22Rv1 (cell line): ENCODE measurements at regions not wholly inside any gene's neighbourhood (a gene's known extent, or its start where the extent isn't known, plus 50 kb on each side); places are given as distances from the start of the nearest gene placed in this dataset.
A peak's percentile ranks its signal among the peaks of the same experiment; 100 is the strongest.

ENCODE experiments used
- H3K27ac ChIP-seq: fragments of 450-650 bp; 2 replicates; pipeline ENCODE4 v1.5.1; 2017
- ZFX ChIP-seq: fragments of 450-650 bp; IDR thresholded peaks from 2 replicates; pipeline ENCODE4 v1.6.1; 2017; ENCODE audit warnings: antibody characterized with exemption, borderline replicate concordance
- TF ChIP-seq, protein P1 (sequence below): fragments of 450-650 bp; IDR thresholded peaks from 2 replicates; pipeline ENCODE4 v1.5.1; 2017; ENCODE audit warnings: mild to moderate bottlenecking

DNA sequence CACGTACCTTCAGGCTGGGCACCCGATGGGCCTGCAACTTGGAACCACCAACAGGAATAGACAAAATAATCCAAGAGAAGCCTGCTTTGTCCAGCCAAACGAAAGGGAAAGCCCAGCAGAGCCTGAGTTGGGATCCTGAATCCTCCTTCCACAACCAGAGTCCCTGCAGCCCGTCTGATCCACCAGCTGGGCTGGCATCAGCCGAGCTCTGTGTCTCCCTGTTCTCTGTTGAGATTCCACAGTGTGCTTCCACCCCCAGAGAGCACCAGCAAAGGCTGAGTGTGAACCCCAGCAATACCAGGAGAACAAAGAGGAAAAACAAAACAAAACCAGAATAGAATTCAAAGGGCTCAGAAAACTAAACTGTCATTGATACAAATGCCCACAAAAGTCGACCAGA is 68.8 kb upstream of the PRNP start:
- H3K27ac ChIP-seq, result no peak overlapping the region
- no peak for TF ChIP-seq ZFX
- TF ChIP-seq, protein P1, sequence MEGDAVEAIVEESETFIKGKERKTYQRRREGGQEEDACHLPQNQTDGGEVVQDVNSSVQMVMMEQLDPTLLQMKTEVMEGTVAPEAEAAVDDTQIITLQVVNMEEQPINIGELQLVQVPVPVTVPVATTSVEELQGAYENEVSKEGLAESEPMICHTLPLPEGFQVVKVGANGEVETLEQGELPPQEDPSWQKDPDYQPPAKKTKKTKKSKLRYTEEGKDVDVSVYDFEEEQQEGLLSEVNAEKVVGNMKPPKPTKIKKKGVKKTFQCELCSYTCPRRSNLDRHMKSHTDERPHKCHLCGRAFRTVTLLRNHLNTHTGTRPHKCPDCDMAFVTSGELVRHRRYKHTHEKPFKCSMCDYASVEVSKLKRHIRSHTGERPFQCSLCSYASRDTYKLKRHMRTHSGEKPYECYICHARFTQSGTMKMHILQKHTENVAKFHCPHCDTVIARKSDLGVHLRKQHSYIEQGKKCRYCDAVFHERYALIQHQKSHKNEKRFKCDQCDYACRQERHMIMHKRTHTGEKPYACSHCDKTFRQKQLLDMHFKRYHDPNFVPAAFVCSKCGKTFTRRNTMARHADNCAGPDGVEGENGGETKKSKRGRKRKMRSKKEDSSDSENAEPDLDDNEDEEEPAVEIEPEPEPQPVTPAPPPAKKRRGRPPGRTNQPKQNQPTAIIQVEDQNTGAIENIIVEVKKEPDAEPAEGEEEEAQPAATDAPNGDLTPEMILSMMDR, result no peak

- no peak overlapping the region for H3K27ac ChIP-seq
- TF ChIP-seq, protein P1, result no peak
- TF ChIP-seq ZFX, result no peak
Measured at GRCh38 chr20:4617019-4617418, 69.2 kb upstream of the PRNP start.

DNA sequence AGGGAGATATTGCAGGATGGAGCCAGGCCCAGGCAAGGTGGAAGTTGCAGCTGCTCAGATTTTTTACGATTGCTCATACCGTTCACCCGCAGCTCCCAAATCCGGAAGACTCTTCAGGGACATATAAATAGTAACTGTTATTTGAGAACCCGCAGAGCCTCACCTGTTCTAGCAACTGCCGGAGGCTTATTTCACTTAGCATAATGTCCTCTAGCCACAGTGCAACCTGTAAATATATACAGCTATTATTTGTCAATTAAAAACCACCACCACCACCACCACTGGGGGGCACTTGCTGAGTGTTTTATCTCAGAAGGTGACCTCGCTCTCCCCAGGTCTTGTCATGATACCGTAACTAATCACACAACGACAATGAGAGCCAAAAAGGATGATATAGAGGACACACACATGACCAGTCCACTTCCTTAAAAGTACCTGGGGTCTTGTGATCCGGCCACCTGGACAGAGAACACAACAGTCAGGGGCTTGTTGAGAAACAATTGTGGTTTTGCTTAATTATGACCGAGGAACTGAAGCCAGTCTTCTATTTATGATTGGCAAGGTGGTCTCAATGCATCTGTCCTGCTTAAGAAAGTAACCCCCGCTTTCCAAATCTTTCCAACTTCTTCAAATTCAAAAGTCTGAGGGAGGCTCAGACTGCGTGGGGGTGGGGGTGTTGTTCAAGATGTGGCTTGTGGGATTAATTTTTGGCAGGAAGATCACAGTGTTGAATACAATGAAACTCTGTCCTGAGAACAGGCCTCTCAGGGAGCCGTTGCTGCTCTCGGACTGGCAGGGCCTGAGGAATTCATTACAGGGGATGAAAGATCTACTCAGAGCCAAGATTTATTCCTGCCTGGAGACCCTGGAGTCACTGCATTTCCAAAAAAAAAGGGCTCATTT is 72.3 kb upstream of the PRNP start:
- H3K27ac ChIP-seq, result no peak overlapping the region
- TF ChIP-seq ZFX, result no peak
- TF ChIP-seq, protein P1, result peak; percentile 38

- no peak for TF ChIP-seq ZFX
- TF ChIP-seq, protein P1, result no peak
- H3K27ac ChIP-seq, result no peak overlapping the region
Measured at GRCh38 chr20:4613184-4613583, 73.1 kb upstream of the PRNP start.

DNA sequence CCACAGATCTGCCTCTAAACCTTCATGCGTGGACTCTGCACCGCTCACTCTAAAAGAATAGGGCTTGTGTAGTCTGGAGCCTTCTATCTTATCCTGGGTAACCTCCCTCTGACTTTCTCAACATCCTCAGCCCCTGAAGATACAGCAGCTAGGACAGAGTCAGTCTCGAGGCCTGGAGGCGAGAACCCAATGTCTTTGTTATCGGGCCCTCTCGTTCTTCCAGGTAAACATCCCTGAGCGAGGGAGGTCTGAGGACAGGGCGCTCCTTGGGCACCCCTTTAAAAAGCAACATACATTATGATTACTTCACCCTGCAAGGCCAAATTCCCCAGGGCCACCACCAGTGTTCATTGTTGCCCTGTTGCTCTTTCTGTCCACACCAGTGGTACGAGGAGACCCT is 75.4 kb upstream of the PRNP start:
- H3K27ac ChIP-seq, result no peak overlapping the region
- TF ChIP-seq ZFX, result no peak
- TF ChIP-seq, protein P1, result no peak

DNA sequence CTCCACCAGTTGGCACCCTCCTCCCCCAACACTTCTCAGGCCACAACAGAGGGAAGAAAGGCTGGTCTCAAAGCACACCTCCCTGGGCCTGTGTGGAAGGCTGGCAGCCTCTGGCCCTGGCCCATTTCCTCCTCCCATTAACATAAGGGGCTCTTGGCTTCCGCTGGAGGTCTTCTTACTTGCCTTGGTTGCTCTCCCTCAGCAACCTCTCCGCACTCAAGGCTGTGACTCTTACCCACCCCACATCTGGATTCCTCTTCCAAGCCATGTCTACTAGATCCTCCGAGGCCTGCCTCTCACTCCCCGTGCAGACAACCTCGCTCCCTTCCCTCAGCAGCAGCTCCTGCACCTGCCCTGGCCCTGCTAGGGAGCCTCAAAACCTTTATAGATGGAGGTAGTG is 76.7 kb upstream of the PRNP start:
- no peak overlapping the region for H3K27ac ChIP-seq
- TF ChIP-seq ZFX, result no peak
- TF ChIP-seq, protein P1, result no peak

GRCh38 chr20:4608861-4609260 is 77.4 kb upstream of the PRNP start:
- H3K27ac ChIP-seq, result no peak overlapping the region
- TF ChIP-seq, protein P1, result no peak
- no peak for TF ChIP-seq ZFX
